T47D (cell line): ENCODE measurements at regions not wholly inside any gene's neighbourhood (a gene's known extent, or its start where the extent isn't known, plus 50 kb on each side); places are given as distances from the start of the nearest gene placed in this dataset.

Experiments
- DNase-seq, 2 experiments: peaks; one replicate each; pipeline versions ENCODE4 v3.0.0 to v3.0.0-alpha.2; 2011 to 2012; ENCODE audit warnings: low read depth in 1 of 2, low spot score in 1 of 2
- JUND ChIP-seq: IDR thresholded peaks from 2 replicates; pipeline ENCODE4 v1.6.1; 2012; ENCODE audit warnings: low read depth
- in situ Hi-C: cut with HindIII; loops from 2 replicates; pipeline ENCODE4 v1.10.0; 2016; ENCODE audit warnings: low sequenced_read_pairs, low pct_unique_long_range_greater_than_20kb

- no peak for TF ChIP-seq JUND
- no peak for DNase-seq
- in situ Hi-C loops: no loop called here
Observed at GRCh38 chr18:44548291-44549221, 132.1 kb upstream of the SETBP1 start.

GRCh38 chr18:44552706-44553105, 128.0 kb upstream of the SETBP1 start:
- in situ Hi-C loops: no loop called here
- TF ChIP-seq JUND: no peak
- DNase-seq: no peak

- no peak for DNase-seq
- TF ChIP-seq JUND: no peak
- in situ Hi-C loops: no loop called here
Observed at GRCh38 chr18:44556296-44556695, 124.4 kb upstream of the SETBP1 start.

- DNase-seq: no peak
- no peak for TF ChIP-seq JUND
- in situ Hi-C loops: no loop called here
Observed at GRCh38 chr18:44557616-44558151, 123.0 kb upstream of the SETBP1 start.

GRCh38 chr18:44558767-44559166, 121.9 kb upstream of the SETBP1 start:
- in situ Hi-C loops: no loop called here
- DNase-seq: no peak
- no peak for TF ChIP-seq JUND

GRCh38 chr18:44562986-44563385, 117.7 kb upstream of the SETBP1 start:
- DNase-seq: no peak
- TF ChIP-seq JUND: no peak
- in situ Hi-C loops: no loop called here

- in situ Hi-C loops: no loop called here
- DNase-seq: peak in 1 of 2 experiments; percentile 90
- no peak for TF ChIP-seq JUND
Observed at GRCh38 chr18:44564922-44565321, 115.8 kb upstream of the SETBP1 start.

GRCh38 chr18:44568342-44568741, 112.3 kb upstream of the SETBP1 start:
- in situ Hi-C loops: no loop called here
- 0 out of 2 replicates have a peak, but pooled peaks have one; percentile 18 for TF ChIP-seq JUND
- peak in 1 of 2 experiments; percentile 86 for DNase-seq

GRCh38 chr18:44568986-44569385, 111.7 kb upstream of the SETBP1 start:
- DNase-seq: peak in 1 of 2 experiments; percentile 67
- in situ Hi-C loops: no loop called here
- TF ChIP-seq JUND: no peak

- in situ Hi-C loops: no loop called here
- peak in 1 of 2 experiments; percentile 81 for DNase-seq
- TF ChIP-seq JUND: no peak
Observed at GRCh38 chr18:44569391-44570055, 111.2 kb upstream of the SETBP1 start.

- no peak for TF ChIP-seq JUND
- in situ Hi-C loops: no loop called here
- peak in 1 of 2 experiments; percentile 34 for DNase-seq
Observed at GRCh38 chr18:44579028-44579702, 101.5 kb upstream of the SETBP1 start.

GRCh38 chr18:44579745-44580144, 100.9 kb upstream of the SETBP1 start:
- no peak for DNase-seq
- in situ Hi-C loops: no loop called here

More at GRCh38 chr18:44579745-44580144, 100.9 kb upstream of the SETBP1 start:
- TF ChIP-seq JUND: no peak
